Lung (tissue), 11 donors: ENCODE measurements at regions not wholly inside any gene's neighbourhood (a gene's known extent, or its start where the extent isn't known, plus 50 kb on each side); places are given as distances from the start of the nearest gene placed in this dataset.

Experiments used
- ATAC-seq: fragments of 200-7000 bp; cut with Tn5 transposase; one replicate; pipeline ENCODE4 v1.9.1; 2020; ENCODE audit warnings: moderate number of reproducible peaks; ENCODE audit not compliant: insufficient read depth, low FRiP score
- DNase-seq, 3 donors: peaks; one replicate each; pipeline ENCODE4 v3.0.0-alpha.2; 2013 to 2017
- H3K27ac ChIP-seq, 2 donors: one replicate each; pipeline ENCODE4 v1.5.1; 2013; ENCODE audit warnings: mild to moderate bottlenecking in 2 of 2, moderate library complexity in 2 of 2, control low read depth in 1 of 2, inconsistent platforms in 1 of 2, low read depth in 1 of 2, low read length in 1 of 2
- H3K27me3 ChIP-seq, 3 donors: one replicate each; pipeline ENCODE4 v1.5.1; 2013; ENCODE audit warnings: low read length in 2 of 3; ENCODE audit not compliant: control insufficient read depth in 3 of 3, insufficient read depth in 3 of 3
- H3K36me3 ChIP-seq, 4 donors: one replicate each; pipeline ENCODE4 v1.5.1; 2013; ENCODE audit warnings: low read length in 4 of 4, mild to moderate bottlenecking in 1 of 4, moderate library complexity in 1 of 4; ENCODE audit not compliant: control insufficient read depth in 4 of 4, insufficient read depth in 4 of 4
- H3K4me1 ChIP-seq, 5 donors: one replicate each; pipeline ENCODE4 v1.5.1; 2013; ENCODE audit warnings: low read length in 5 of 5, mild to moderate bottlenecking in 2 of 5, moderate library complexity in 1 of 5; ENCODE audit not compliant: control insufficient read depth in 5 of 5, insufficient read depth in 5 of 5
- H3K4me3 ChIP-seq: one replicate; pipeline ENCODE4 v1.5.1; 2013; ENCODE audit warnings: mild to moderate bottlenecking, control low read depth, moderate library complexity
- H3K9ac ChIP-seq, 2 donors: one replicate each; pipeline ENCODE4 v1.5.1; 2013; ENCODE audit warnings: low read length in 2 of 2, control low read depth in 1 of 2; ENCODE audit not compliant: insufficient read depth in 1 of 2
- H3K9me3 ChIP-seq, 4 donors: one replicate each; pipeline ENCODE4 v1.5.1; 2013; ENCODE audit warnings: low read length in 3 of 4, mild to moderate bottlenecking in 1 of 4, moderate library complexity in 1 of 4; ENCODE audit not compliant: control insufficient read depth in 4 of 4, insufficient read depth in 3 of 4
- CTCF ChIP-seq: IDR thresholded peaks from 2 replicates; pipeline ENCODE4 v1.5.1; 2012; ENCODE audit warnings: mild to moderate bottlenecking; ENCODE audit errors: control extremely low read depth, extremely low read depth
- WGBS, 2 donors: extraction: QIAGEN DNeasy Blood & Tissue Kit; methylation state at CpG; one replicate each; pipeline ENCODE4 v1.1.7; 2013; 5-methylcytosine and 5-hydroxymethylcytosine counted together
- donor health status: control.
- donor health status: control.
- donor health status: Bipolar disorder and iron deficiency.
- donor health status: healthy.
- donor health status: DM: yes; HTN: yes; CAD: no.

GRCh38 chr22:48925450-48925849 is 902.2 kb downstream of the BRD1 start:
- DNase-seq (no peak), ATAC-seq (no peak)
- 86 to 93% methylated on average over 5 of the region's 5 CpGs for WGBS, 2 donors
- H3K4me1 ChIP-seq = peaks cover 0 to 5% (median 0%) of the 10 kb centered on the region in 5 donors
- no peak overlapping the region for H3K4me3 ChIP-seq
- H3K27ac ChIP-seq = no peak overlapping the region
- H3K27me3 ChIP-seq = peaks cover 0 to 5% (median 0%) of the 10 kb centered on the region in 3 donors
- peaks cover 0 to 2% (median 0%) of the 10 kb centered on the region in 4 donors for H3K9me3 ChIP-seq
- H3K36me3 ChIP-seq = no peaks in the 10 kb centered on the region
- H3K9ac ChIP-seq = no peak overlapping the region
- TF ChIP-seq CTCF = no peak

GRCh38 chr22:48923996-48924395 is 903.7 kb downstream of the BRD1 start:
- no peak for TF ChIP-seq CTCF
- Histone ChIP-seq H3K36me3 (no peaks in the 10 kb centered on the region), H3K27ac (no peak overlapping the region), H3K9me3 (peaks cover 0 to 2% (median 0%) of the 10 kb centered on the region in 4 donors), H3K4me3 (no peak overlapping the region), H3K9ac (no peak overlapping the region), H3K4me1 (peaks cover 0 to 5% (median 0%) of the 10 kb centered on the region in 5 donors), H3K27me3 (peaks cover 0 to 5% (median 0%) of the 10 kb centered on the region in 3 donors)
- DNase-seq (no peak), ATAC-seq (no peak)
- WGBS, 2 donors = 76 to 83% methylated on average over 9 of the region's 9 CpGs

- Histone ChIP-seq H3K4me1 (peaks cover 0 to 5% (median 0%) of the 10 kb centered on the region in 5 donors), H3K4me3 (no peak overlapping the region), H3K36me3 (no peaks in the 10 kb centered on the region), H3K9ac (no peak overlapping the region), H3K27me3 (peaks cover 0 to 5% (median 0%) of the 10 kb centered on the region in 3 donors), H3K9me3 (peaks cover 0 to 2% (median 0%) of the 10 kb centered on the region in 4 donors), H3K27ac (no peak overlapping the region)
- WGBS, 2 donors = 79 to 85% methylated on average over 14 of the region's 14 CpGs
- TF ChIP-seq CTCF = no peak
- ATAC-seq = no peak
- no peak for DNase-seq
Observed at GRCh38 chr22:48923165-48923865, 904.4 kb downstream of the BRD1 start.
